ENCODE measurements at regions not wholly inside any gene's neighbourhood (a gene's known extent, or its start where the extent isn't known, plus 50 kb on each side); places are given as distances from the start of the nearest gene placed in this dataset.

- no peaks in the 10 kb centered on the region for H3K27me3 ChIP-seq
- peak overlapping the region; percentile 57 for H3K4me3 ChIP-seq
- no peaks in the 10 kb centered on the region for H3K36me3 ChIP-seq
- H3K9me3 ChIP-seq (replicated peaks), result no peaks in the 10 kb centered on the region
- H3K27ac ChIP-seq, result peak overlapping the region; percentile 95
- peak; percentile 93 for DNase-seq
- peaks cover 18% of the 10 kb centered on the region for H3K4me1 ChIP-seq
Observed at GRCh38 chr16:86195863-86196630, 297.1 kb downstream of the IRF8 start.

- H3K27ac ChIP-seq, result peak overlapping the region; percentile 95
- H3K4me1 ChIP-seq, result peaks cover 18% of the 10 kb centered on the region
- H3K36me3 ChIP-seq, result no peaks in the 10 kb centered on the region
- no peak for DNase-seq
- no peaks in the 10 kb centered on the region for H3K9me3 ChIP-seq (replicated peaks)
- H3K4me3 ChIP-seq, result peak overlapping the region; percentile 57
- no peaks in the 10 kb centered on the region for H3K27me3 ChIP-seq
Observed at GRCh38 chr16:86196687-86197391, 297.9 kb downstream of the IRF8 start.

DNA sequence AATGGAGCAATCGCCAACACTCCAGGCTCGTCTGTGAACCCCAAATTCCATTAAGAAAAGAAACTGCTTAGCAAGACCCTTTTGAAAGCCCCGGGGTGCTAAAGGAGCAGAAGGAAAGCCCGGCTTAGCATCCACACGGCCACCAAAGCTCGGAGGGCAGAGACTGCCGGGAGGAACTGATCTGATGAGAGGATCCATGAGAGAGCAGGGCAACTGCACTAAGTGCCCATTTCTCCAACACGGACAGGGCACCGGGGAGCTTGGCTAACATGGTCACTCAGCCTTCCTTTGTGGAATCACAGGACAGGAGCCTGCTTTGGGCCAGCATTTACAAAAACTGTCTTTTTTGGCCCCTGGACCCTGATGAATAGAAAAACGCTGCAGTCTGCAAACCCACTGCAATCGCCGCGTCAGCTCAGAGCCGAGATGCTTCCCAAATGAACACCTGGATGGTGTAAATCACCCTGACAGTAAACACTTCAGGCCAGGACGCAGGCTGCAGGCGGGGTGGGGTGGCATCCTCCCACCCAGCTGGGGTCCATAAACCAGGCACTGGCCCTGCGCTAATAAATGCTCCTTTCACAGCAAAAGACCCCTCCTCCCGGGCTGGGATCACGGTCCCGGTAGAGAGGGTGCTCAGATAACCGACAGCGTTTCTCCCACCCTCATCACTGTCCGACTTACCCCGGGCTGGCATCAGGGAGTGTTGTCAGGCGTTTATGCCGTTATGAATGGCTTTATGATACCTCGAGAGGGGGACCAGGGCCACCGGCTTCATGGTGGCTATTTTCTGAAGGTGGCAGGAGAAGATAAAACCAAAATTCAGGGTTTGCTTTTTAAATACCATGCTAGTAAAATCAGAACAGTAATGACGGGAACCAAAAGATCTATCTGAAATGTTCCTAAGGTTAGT lies 299.5 kb downstream of the IRF8 start:
- no peaks in the 10 kb centered on the region for H3K27me3 ChIP-seq
- peak overlapping the region; percentile 57 for H3K4me3 ChIP-seq
- peak; percentile 66 to 76 for DNase-seq
- peaks cover 18% of the 10 kb centered on the region for H3K4me1 ChIP-seq
- no peaks in the 10 kb centered on the region for H3K36me3 ChIP-seq
- H3K9me3 ChIP-seq (replicated peaks), result no peaks in the 10 kb centered on the region
- H3K27ac ChIP-seq, result peak overlapping the region; percentile 95

GRCh38 chr16:86199182-86199581 lies 300.2 kb downstream of the IRF8 start:
- Histone ChIP-seq H3K27ac (peak overlapping the region; percentile 95), H3K9me3 (replicated peaks) (no peaks in the 10 kb centered on the region), H3K4me3 (peak overlapping the region; percentile 57), H3K4me1 (peaks cover 18% of the 10 kb centered on the region), H3K27me3 (no peaks in the 10 kb centered on the region), H3K36me3 (no peaks in the 10 kb centered on the region)
- peak in 1 of 2 experiments; percentile 34 for DNase-seq

- DNase-seq, result peak; percentile 56 to 60
- Histone ChIP-seq H3K27me3 (no peaks in the 10 kb centered on the region), H3K4me3 (peak overlapping the region; percentile 57)
Observed at GRCh38 chr16:86199871-86200695, 301.1 kb downstream of the IRF8 start.

DNA sequence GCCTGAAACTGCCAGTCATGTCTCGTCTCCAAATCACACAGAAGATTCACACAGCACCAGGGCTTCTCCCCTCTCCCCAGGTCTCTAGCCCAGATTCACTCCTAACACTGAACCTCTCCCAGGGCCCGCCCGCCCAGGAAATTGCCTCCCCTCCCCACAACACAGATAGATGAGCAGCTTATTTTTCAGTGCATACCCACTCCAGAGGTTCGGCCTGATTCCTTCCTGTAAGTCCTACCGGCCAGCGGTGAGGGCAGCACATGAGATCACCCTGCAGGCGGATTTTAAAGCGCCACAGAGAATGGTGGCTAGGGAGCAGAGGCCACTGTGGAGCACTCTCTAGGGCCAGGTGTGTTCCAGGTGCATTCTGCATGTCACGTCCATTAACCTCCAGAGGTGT lies 301.8 kb downstream of the IRF8 start:
- DNase-seq, result no peak
- peaks cover 13% of the 10 kb centered on the region for H3K4me1 ChIP-seq
- no peaks in the 10 kb centered on the region for H3K27me3 ChIP-seq
- H3K36me3 ChIP-seq, result no peaks in the 10 kb centered on the region
- H3K4me3 ChIP-seq, result no peak overlapping the region
- H3K9me3 ChIP-seq (replicated peaks), result no peaks in the 10 kb centered on the region
- peak overlapping the region; percentile 95; the same call in 1 of the 2 replicates for H3K27ac ChIP-seq

More at GRCh38 chr16:86199871-86200695, 301.1 kb downstream of the IRF8 start:
- H3K9me3 ChIP-seq (replicated peaks), result no peaks in the 10 kb centered on the region
- H3K36me3 ChIP-seq, result no peaks in the 10 kb centered on the region
- peaks cover 13% of the 10 kb centered on the region for H3K4me1 ChIP-seq
- H3K27ac ChIP-seq, result peak overlapping the region; percentile 95; the same call in 1 of the 2 replicates

GRCh38 chr16:86201746-86202145 lies 302.8 kb downstream of the IRF8 start:
- H3K4me3 ChIP-seq, result no peak overlapping the region
- no peaks in the 10 kb centered on the region for H3K36me3 ChIP-seq
- no peak for DNase-seq
- H3K27ac ChIP-seq, result no peak overlapping the region
- H3K27me3 ChIP-seq, result no peaks in the 10 kb centered on the region
- peaks cover 17% of the 10 kb centered on the region for H3K4me1 ChIP-seq
- no peaks in the 10 kb centered on the region for H3K9me3 ChIP-seq (replicated peaks)

GRCh38 chr16:86202267-86202666 lies 303.3 kb downstream of the IRF8 start:
- Histone ChIP-seq H3K4me1 (peaks cover 17% of the 10 kb centered on the region), H3K36me3 (no peaks in the 10 kb centered on the region), H3K9me3 (replicated peaks) (no peaks in the 10 kb centered on the region), H3K27ac (no peak overlapping the region), H3K4me3 (no peak overlapping the region), H3K27me3 (no peaks in the 10 kb centered on the region)
- DNase-seq, result no peak

- Histone ChIP-seq H3K27me3 (no peaks in the 10 kb centered on the region), H3K36me3 (no peaks in the 10 kb centered on the region), H3K4me3 (no peak overlapping the region), H3K4me1 (peaks cover 17% of the 10 kb centered on the region), H3K27ac (no peak overlapping the region), H3K9me3 (replicated peaks) (no peaks in the 10 kb centered on the region)
- no peak for DNase-seq
Observed at GRCh38 chr16:86202760-86203426, 303.9 kb downstream of the IRF8 start.

DNA sequence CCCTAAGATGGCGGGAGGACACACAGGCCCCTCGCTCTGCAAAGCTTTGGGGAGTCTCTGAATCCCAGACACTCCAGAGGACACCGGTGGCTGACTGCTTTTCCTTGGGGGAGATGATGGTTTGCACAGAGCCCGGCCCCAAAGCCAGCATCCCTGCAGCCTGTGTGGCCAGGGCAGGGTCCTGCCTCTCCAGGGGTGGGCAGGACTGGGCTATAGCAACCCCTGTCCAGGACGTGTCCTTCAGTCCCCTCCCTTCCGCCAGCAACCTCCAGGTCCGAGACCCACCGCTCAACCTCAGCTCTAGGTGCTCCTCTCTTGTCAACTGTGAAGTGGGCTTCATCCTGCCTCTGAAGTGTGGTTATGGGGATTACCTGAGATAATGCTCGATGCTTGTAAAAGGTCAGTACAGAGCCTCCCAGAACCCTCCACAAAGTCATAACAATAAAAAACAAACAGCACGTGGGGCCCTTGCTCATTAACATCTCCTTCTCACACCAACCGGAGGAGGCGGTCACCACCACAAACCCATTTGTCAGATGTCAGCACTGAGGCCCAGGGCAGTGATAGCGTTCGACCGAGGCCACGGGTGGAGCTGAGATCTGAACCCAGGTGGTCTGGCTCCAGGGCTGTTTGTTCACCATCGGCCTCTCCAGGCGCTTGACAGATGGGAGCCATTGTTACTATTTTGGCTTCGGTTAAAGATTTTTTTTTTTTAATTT lies 304.8 kb downstream of the IRF8 start:
- no peak for DNase-seq
- Histone ChIP-seq H3K27ac (no peak overlapping the region), H3K4me3 (no peak overlapping the region), H3K36me3 (no peaks in the 10 kb centered on the region), H3K9me3 (replicated peaks) (no peaks in the 10 kb centered on the region), H3K4me1 (peaks cover 17% of the 10 kb centered on the region), H3K27me3 (no peaks in the 10 kb centered on the region)

DNA sequence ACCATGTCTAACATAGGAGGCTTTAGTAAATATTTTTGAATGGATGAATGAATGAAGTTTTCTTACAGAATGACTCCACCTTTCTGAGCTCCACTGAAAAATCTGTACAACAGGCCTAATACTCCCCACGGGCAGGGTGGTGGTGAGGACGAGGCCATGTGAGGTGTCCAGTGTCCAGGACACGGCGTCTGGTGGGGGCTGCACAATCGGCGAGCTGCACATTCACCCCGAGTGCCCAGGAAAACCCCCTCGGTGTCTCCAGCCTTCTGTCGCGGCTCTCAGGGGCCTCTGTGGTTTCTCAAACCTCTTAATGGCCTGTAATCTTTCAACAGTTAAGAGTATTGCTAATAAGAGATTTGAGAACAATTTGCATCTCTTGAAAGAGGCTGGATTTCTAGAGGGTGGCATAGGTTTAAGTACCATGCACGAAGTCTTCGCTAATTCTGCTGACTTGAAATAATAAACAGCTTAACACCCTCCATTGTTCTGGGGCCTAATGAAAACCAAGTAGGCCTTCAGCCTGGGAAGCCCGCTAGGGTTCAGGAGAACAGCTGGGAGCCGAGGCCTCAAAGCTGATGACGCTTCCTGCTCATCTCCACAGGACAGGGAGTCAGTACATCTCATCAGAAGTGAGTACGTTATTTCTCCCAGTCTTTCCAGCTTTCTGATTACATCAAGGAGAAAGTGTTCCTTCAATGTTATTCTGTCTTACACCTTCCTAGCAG lies 304.6 kb upstream of the FOXF1 start:
- Histone ChIP-seq H3K27ac (peak overlapping the region; percentile 49), H3K9me3 (replicated peaks) (no peaks in the 10 kb centered on the region), H3K4me1 (peaks cover 12% of the 10 kb centered on the region), H3K27me3 (no peaks in the 10 kb centered on the region), H3K36me3 (no peaks in the 10 kb centered on the region), H3K4me3 (no peak overlapping the region)
- DNase-seq, result peak; percentile 70 to 80

GRCh38 chr16:86207350-86207749 lies 303.0 kb upstream of the FOXF1 start:
- no peak for DNase-seq
- H3K9me3 ChIP-seq (replicated peaks), result no peaks in the 10 kb centered on the region
- H3K4me3 ChIP-seq, result no peak overlapping the region

More at GRCh38 chr16:86207350-86207749, 303.0 kb upstream of the FOXF1 start:
- H3K36me3 ChIP-seq, result no peaks in the 10 kb centered on the region
- peaks cover 12% of the 10 kb centered on the region for H3K4me1 ChIP-seq
- no peak overlapping the region for H3K27ac ChIP-seq
- no peaks in the 10 kb centered on the region for H3K27me3 ChIP-seq

Measured in SJCRH30 (cell line).